Heart left ventricle (tissue), 13 donors: ENCODE measurements at regions not wholly inside any gene's neighbourhood (a gene's known extent, or its start where the extent isn't known, plus 50 kb on each side); places are given as distances from the start of the nearest gene placed in this dataset.

Experiments
- POLR2A ChIP-seq, 2 donors: fragments of 450-650 bp; IDR thresholded peaks; one replicate each; pipeline ENCODE4 v1.6.1; 2017; ENCODE audit warnings: antibody characterized with exemption in 2 of 2, mild to moderate bottlenecking in 2 of 2, moderate library complexity in 2 of 2
- TF ChIP-seq, protein P1 (sequence below), 12 donors: fragments of 200-600 bp; sonication (generic) in 4 of 12; IDR thresholded peaks; one replicate each; pipeline versions ENCODE4 v1.5.0 to v1.8.0; 2018 to 2022; ENCODE audit warnings: antibody characterized with exemption in 12 of 12, mild to moderate bottlenecking in 5 of 12
- donor health status: ischemic (EF 13 %, LVEDD 7.1; RV severe dilation, severe dysfunction).
- donor health status: DM: no; HTN: yes; CAD: no.
- donor health status: DM: no; HTN: no; CAD: no.
- donor health status: ischemic (EF 25% LVEDD 6.9; RV normal size, moderate dysfunction).
- donor health status: ischemic (EF 25% LVEDD 5.7; RV mildly dilated, moderate dysfunction).
- donor health status: ischemic (EF 35%, LVEDD 5.7; RV mildly dilated, moderate dysfunction).
- donor health status: nonischemic (EF 11% LVEDD 7.7; RV severe dilation, severe dysfunction).
- donor health status: DM: yes; HTN: yes; CAD: no.
- donor health status: PGD.
- donor health status: ischemic (EF 29% LVEDD 5.4; RV normal size, mild dysfunction).
- donor health status: nonischemic (EF 23%, LVEDD 6.1; RV moderate dilation, normal function).

DNA sequence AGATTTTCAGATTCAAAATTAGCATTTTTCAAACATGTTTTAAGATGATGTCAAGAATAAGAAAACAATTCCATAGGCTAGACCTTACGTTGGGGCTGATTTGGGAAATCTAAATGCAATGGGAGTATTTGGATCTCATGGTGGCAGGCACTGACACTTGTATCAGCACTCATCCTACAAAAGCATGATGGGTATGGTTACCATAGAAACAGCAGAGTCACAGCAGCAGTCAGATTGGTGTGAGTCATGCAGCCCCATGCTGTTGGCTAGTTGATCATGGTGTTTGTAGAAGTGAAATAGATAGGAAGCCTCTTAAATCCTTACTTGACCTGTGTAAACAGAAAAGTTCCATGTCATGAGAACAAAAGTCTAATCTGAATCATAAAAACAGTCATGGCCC, 1637.3 kb upstream of the PABPC4L start:
- TF ChIP-seq, protein P1, sequence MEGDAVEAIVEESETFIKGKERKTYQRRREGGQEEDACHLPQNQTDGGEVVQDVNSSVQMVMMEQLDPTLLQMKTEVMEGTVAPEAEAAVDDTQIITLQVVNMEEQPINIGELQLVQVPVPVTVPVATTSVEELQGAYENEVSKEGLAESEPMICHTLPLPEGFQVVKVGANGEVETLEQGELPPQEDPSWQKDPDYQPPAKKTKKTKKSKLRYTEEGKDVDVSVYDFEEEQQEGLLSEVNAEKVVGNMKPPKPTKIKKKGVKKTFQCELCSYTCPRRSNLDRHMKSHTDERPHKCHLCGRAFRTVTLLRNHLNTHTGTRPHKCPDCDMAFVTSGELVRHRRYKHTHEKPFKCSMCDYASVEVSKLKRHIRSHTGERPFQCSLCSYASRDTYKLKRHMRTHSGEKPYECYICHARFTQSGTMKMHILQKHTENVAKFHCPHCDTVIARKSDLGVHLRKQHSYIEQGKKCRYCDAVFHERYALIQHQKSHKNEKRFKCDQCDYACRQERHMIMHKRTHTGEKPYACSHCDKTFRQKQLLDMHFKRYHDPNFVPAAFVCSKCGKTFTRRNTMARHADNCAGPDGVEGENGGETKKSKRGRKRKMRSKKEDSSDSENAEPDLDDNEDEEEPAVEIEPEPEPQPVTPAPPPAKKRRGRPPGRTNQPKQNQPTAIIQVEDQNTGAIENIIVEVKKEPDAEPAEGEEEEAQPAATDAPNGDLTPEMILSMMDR (IDR thresholded peaks at IDR 0.05): no peak
- TF ChIP-seq POLR2A (IDR thresholded peaks at IDR 0.05): no peak
